CD4-positive, alpha-beta T cell treated with Interleukin-12 subunit alpha and Interleukin-12 subunit beta, for 1 hour (primary cell): ENCODE measurements at regions not wholly inside any gene's neighbourhood (a gene's known extent, or its start where the extent isn't known, plus 50 kb on each side); places are given as distances from the start of the nearest gene placed in this dataset.
"Not testable (repeated sequence)": the region's sequence is repeated elsewhere in the genome, so short reads cannot be mapped to it uniquely, and the experiment has no call there.

Experiments used
- DNase-seq: peaks from one replicate; pipeline ENCODE4 v3.0.0-alpha.2; 2020

GRCh38 chr12:97005174-97005573 lies 98.1 kb downstream of the NEDD1 start:
- no peak for DNase-seq

DNA sequence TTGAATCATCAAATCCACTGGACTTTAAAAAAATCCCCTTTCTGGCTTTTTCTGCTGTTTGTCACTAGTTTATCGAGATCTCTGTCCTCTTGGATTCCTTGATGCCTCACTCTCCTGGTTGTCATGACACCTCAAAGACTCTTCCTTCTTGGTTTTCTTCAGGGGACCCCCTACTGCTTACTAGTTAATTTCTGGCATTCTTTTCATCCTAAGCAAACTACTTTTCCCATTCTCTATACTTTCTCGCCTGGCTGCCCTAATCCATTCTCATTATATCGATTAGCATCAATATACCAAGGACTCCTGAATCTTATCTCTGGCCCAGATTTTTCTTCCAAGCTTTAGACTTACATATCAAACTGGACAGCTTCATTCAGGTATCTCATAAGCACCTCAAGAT lies 98.6 kb downstream of the NEDD1 start:
- no peak for DNase-seq

GRCh38 chr12:97006585-97006984 lies 99.5 kb downstream of the NEDD1 start:
- no peak for DNase-seq

- DNase-seq, result no peak
Measured at GRCh38 chr12:97016163-97016562, 109.1 kb downstream of the NEDD1 start.

DNA sequence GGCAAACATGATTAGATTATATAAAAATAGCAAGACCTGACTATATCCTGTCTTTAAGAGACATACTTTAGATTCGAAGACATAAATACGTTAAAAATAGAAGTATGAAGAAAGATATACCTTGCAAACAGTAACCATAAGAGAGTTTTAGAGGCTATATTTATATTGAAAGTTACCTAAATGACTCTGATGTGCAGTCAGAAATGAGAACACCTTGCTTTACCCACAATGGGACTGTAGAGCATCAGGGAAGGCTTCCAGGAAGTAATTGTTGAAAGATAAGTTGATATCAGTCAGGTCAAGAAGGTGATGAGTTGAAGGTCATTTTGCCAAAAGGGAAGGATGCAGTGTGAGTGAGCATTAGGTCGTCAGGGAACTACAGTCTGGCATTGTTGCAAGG lies 110.2 kb downstream of the NEDD1 start:
- DNase-seq, result no peak

GRCh38 chr12:97022536-97023230 lies 115.6 kb downstream of the NEDD1 start:
- no peak for DNase-seq

GRCh38 chr12:97024393-97024792 lies 117.3 kb downstream of the NEDD1 start:
- no peak for DNase-seq

DNA sequence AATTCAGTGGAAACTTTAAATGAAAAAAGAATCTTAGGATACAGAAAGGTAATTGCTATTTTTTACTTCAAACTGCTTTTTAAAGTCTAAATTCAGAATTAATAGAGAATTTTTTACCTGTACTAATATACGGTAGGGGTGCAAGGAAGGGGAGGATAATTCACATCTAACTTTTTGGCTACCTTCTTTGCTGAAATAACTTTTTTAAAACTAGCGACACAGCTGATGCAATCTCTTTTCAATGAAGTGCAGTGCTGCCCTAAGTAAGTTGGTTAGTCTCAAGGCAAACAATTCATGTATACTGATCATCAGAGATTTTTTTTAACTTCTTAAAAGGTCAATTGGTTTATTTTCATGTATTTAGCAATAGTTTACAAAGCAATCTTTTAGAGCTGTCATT lies 119.8 kb downstream of the NEDD1 start:
- no peak for DNase-seq

DNA sequence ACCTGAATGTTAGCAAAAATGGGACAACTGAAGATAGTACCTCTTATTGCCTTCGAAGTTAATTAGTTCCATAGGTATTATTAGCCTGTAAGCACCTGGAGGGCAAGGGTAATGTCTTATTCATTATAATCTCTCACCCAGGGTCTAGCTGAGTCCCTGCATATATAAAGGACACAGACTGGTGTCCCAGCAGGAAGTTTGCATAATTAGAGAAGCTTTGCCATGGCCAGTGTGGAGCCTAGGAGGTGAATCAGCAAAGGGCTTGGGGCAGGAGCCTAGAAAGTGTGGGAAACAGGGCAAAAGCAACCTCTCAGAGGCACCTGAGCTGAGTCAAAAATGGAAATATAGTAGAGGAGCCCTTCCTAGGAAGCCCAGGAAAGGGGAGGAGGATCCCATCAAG lies 120.4 kb downstream of the NEDD1 start:
- DNase-seq, result no peak

GRCh38 chr12:97038131-97038530 lies 131.1 kb downstream of the NEDD1 start:
- DNase-seq, result no peak

- no peak for DNase-seq
Measured at GRCh38 chr12:97038834-97039233, 131.8 kb downstream of the NEDD1 start.

GRCh38 chr12:97046901-97047300 lies 139.8 kb downstream of the NEDD1 start:
- DNase-seq, result no peak

GRCh38 chr12:97047361-97047760 lies 140.3 kb downstream of the NEDD1 start:
- no peak for DNase-seq

DNA sequence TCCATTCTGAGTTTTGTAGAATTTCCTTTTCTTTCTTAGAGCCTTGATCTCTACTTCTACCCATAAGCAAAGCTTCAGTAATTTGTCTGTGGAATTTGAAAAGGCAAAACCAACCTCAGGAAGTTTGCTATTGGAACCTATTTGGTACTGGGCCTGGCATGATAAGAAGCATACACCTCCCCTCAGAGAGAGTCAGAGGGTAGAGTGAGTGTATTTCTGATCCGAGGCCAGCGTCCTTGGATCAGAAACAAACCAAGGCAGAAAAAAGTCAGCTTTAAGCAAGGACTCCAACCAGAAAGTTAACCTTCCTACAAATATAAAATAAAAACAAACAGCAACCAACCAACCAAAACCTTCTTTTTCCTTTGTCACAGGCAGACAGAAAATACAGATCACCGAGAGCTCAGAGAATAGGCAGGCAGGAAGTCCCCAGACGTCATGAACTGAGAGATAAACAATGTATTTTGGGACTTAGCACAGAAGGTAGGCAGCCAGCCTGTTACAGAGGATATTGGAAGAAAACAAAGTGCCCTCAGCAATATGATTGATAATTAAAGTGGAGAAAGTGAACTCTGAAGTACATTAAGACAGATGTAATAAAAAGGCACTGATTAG lies 141.5 kb downstream of the NEDD1 start:
- no peak for DNase-seq

DNA sequence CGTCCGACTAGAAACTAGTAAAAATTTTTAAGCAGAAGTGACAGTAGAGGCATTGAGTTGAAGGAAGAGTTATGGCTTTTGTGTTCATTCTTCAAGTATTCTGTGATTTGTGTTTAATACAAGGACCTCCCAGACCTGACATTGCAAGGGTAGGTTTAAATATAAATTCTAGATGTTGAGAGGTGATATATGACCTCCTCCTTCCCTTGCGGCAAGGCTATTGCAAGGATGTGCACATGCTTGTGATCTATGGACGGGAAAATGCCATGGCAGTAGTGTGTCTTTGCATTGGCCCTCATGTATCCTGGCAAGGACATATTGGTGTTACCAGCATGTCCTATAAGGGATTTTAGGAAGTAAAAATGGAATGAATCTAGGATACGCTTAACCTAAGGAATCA lies 143.5 kb downstream of the NEDD1 start:
- DNase-seq, result no peak

- DNase-seq, result no peak
Measured at GRCh38 chr12:97051341-97051740, 144.3 kb downstream of the NEDD1 start.

GRCh38 chr12:97061171-97061570 lies 154.1 kb downstream of the NEDD1 start:
- DNase-seq, result no peak

DNA sequence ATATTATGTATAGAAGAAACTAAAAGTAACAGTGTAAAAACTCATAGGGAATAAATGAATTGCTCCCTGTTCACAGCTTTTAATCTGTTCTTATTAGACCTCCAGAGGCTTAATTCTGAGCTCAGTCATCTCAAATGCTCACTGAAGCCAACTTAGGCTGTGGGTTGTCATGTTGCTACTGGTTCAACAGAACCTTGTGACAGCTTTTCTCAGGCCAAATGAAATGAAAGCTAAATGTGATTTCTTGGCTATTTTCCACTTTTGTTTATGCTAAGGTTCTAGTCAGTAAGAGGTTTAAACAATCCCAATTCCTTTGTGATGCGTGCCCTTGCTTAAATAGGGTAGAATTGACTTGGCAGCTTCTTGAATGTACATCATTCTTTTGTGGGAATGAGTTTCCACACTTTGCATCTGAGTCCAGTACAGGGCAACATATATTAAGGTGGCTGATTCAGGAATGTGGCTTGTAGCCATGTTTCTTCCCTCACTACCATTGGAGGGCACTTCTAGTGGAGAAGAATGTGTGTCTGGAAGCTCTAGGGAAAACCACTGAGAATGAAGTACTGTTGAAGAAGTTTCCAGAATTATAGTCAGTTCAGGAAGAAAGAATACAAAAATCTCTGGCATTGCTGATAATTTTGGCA lies 156.4 kb downstream of the NEDD1 start:
- no peak for DNase-seq

DNA sequence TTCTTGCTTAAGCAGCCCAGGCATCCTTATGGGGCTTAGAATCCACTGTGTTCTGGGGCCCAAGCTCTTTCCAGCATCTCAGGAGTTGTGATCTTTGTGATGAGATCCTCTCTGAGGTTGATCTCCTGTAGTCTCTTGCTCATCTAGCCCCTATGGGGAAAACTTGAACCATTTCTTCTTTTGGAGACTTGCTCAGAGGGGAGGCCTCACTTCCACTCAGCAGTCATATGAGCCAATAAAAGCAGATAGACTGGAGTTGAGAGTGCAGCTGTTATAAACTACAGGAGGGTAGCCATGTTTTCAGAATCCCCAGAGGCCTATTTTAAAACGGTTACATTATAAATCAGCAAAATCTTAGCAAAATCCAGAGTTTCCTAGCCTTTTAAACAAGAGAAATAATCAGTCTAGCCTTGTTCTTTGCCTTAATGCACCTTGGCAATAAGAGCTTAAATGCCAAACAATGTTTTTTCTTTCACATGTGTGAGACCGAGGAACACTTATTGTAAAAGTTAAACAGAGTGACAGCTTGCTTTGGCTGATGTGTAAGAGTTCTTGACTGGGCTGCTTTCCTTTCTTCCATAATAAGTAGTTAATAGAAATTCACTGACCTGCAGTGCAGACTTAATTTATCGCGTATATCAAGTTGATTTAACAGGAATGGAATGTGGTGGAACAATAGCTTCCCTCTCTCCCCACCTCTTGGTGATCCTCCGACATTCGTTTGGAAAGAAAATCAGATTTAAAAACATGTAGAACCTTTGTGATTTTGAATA lies 168.3 kb downstream of the NEDD1 start:
- no peak for DNase-seq

- no peak for DNase-seq
Measured at GRCh38 chr12:97075934-97076630, 169.0 kb downstream of the NEDD1 start.

- DNase-seq, result not testable (repeated sequence)
Measured at GRCh38 chr12:97076912-97077311, 169.9 kb downstream of the NEDD1 start.

DNA sequence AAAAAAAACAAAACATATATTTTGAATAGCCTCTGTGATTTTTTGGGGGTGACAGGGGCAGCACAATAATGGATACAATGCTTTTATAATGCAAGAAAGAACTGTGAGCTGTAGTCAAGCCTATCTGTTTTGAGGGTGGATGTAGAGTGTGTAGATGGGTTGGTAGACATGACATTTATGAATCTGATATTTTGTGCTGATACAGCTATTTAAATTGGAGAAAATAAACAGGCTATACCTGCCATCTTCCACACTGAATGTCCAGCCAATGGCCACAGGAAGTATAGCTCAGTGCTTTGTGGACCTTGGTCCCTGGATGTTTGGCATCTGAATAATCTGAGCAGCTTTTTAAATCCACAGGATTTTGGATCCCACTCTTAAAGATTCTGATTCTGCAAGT lies 175.0 kb downstream of the NEDD1 start:
- DNase-seq, result no peak

DNA sequence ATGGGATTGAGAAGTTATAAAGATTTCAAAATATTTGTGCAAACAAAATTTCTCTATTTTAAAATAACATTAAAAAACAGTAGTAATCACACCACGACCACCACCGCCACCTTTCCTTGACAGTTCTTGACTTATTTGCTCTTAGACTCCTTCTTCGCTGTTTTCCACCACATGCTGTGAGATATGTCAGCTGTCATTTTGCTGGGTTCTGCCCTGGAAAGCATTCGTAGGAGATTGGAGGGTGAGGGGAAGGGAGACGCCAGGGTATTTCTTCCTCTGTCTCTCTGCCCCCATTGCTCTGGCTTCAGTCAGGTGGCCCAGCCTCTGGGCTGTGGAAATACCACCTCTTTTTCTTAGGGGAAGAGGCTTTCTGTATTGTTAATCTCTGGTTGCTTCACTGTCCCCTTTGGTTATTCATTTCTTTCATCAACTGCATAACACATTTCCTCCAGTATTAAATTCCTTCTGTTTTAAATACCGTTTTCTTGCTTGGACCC lies 186.2 kb downstream of the NEDD1 start:
- no peak for DNase-seq
